PC-3 (cell line): ENCODE measurements at regions not wholly inside any gene's neighbourhood (a gene's known extent, or its start where the extent isn't known, plus 50 kb on each side); places are given as distances from the start of the nearest gene placed in this dataset.

Experiments used
- ATAC-seq: fragments of 200-7000 bp; cut with Tn5 transposase; 2 replicates; pipeline ENCODE4 v1.9.1; 2020; ENCODE audit warnings: mild to moderate bottlenecking, moderate library complexity
- BruUV-seq: library from RNA; stranded (reverse); fragments of 400-500 nt; replicated peaks from 2 replicates; lab custom pipeline; 2021; lab: Mats Ljungman, UMichigan
- CTCF ChIA-PET: fragments of 300-600 bp; sonication (Branson Sonifier 250); formaldehyde crosslinking; loops from one replicate; lab custom pipeline; 2022; ENCODE audit warnings: antibody characterized with exemption; lab: Charles Lee
- POLR2A ChIA-PET: fragments of 300-600 bp; sonication (Branson Sonifier 250); formaldehyde crosslinking; loops from one replicate; lab custom pipeline; 2022; ENCODE audit warnings: antibody characterized with exemption; ENCODE audit not compliant: unreplicated experiment; lab: Charles Lee
- DNase-seq: peaks from one replicate; pipeline ENCODE4 v3.0.0-alpha.2; 2015
- H2AFZ ChIP-seq: fragments of 300-600 bp; sonication (generic); 2 replicates; pipeline ENCODE4 v1.6.0; 2016; ENCODE audit warnings: antibody characterized with exemption, low read length
- H3F3A ChIP-seq: fragments of 300-600 bp; sonication (generic); one replicate; pipeline ENCODE4 v1.6.0; 2017; ENCODE audit warnings: antibody characterized with exemption, low read length, control low read depth, mild to moderate bottlenecking; ENCODE audit not compliant: unreplicated experiment
- H3K27ac ChIP-seq: fragments of 300-600 bp; sonication (generic); 2 replicates; pipeline ENCODE4 v1.5.1; 2016; ENCODE audit warnings: mild to moderate bottlenecking, low read length
- H3K27me3 ChIP-seq: fragments of 300-600 bp; sonication (generic); 2 replicates; pipeline ENCODE4 v1.6.1; 2016; ENCODE audit warnings: low read length, mixed read lengths
- H3K36me3 ChIP-seq: fragments of 300-600 bp; sonication (generic); 2 replicates; pipeline ENCODE4 v1.6.1; 2016; ENCODE audit warnings: low read depth, mixed run types, low read length, mixed read lengths
- H3K4me1 ChIP-seq: fragments of 300-600 bp; sonication (generic); 2 replicates; pipeline ENCODE4 v1.5.1; 2016; ENCODE audit warnings: low read length; ENCODE audit not compliant: insufficient read depth
- H3K4me2 ChIP-seq: fragments of 300-600 bp; sonication (generic); 2 replicates; pipeline ENCODE4 v1.6.0; 2016; ENCODE audit warnings: low read length
- H3K4me3 ChIP-seq: fragments of 300-600 bp; sonication (generic); 2 replicates; pipeline ENCODE4 v1.5.1; 2016; ENCODE audit warnings: mild to moderate bottlenecking, low read length, mixed read lengths
- H3K79me2 ChIP-seq: fragments of 300-600 bp; sonication (generic); 2 replicates; pipeline ENCODE4 v1.6.1; 2017; ENCODE audit warnings: low read length, mixed read lengths
- H3K9ac ChIP-seq: fragments of 300-600 bp; sonication (generic); 2 replicates; pipeline ENCODE4 v1.6.0; 2016; ENCODE audit warnings: mild to moderate bottlenecking, low read length
- H3K9me2 ChIP-seq: fragments of 300-600 bp; sonication (generic); replicated peaks from 2 replicates; pipeline ENCODE4 v1.6.1; 2016; ENCODE audit warnings: mixed run types, low read length, mixed read lengths
- H3K9me3 ChIP-seq: fragments of 300-600 bp; sonication (generic); 2 replicates; pipeline ENCODE4 v1.6.1; 2016; ENCODE audit warnings: low read length, mixed read lengths
- H4K20me1 ChIP-seq: fragments of 300-600 bp; sonication (generic); 2 replicates; pipeline ENCODE4 v1.6.1; 2016; ENCODE audit warnings: low read length, mixed read lengths
- EZH2 ChIP-seq: fragments of 300-600 bp; sonication (generic); IDR thresholded peaks from one replicate; pipeline ENCODE4 v1.6.1; 2017; ENCODE audit warnings: antibody characterized with exemption, mild to moderate bottlenecking, low read length; ENCODE audit not compliant: unreplicated experiment
- EZH2phosphoT487 ChIP-seq: fragments of 300-600 bp; sonication (generic); IDR thresholded peaks from 2 replicates; pipeline ENCODE4 v1.6.1; 2018; ENCODE audit warnings: mild to moderate bottlenecking, antibody characterized with exemption, low read length, borderline replicate concordance
- intact Hi-C: fragments of 100-400 bp; cut with micrococcal nuclease; formaldehyde crosslinking; loops from 2 replicates; pipeline ENCODE4 v1.9.0; 2023
- TF ChIP-seq, protein P1 (sequence below): fragments of 300-600 bp; sonication (generic); conservative IDR thresholded peaks from 2 replicates; pipeline ENCODE4 v1.5.1; 2017; ENCODE audit warnings: antibody characterized with exemption, low read depth, mild to moderate bottlenecking, low read length

- no TSS peak for BruUV-seq
- intact Hi-C loops = no loop called here
- Histone ChIP-seq H3K9me2 (no peaks in the 10 kb centered on the region), H3K9ac (no peak overlapping the region), H2AFZ (no peak overlapping the region), H4K20me1 (no peaks in the 10 kb centered on the region), H3K4me3 (no peak overlapping the region), H3K36me3 (no peaks in the 10 kb centered on the region), H3K27me3 (no peaks in the 10 kb centered on the region), H3F3A (no peaks in the 10 kb centered on the region), H3K4me2 (no peak overlapping the region), H3K4me1 (no peaks in the 10 kb centered on the region), H3K9me3 (no peaks in the 10 kb centered on the region), H3K79me2 (no peaks in the 10 kb centered on the region), H3K27ac (no peak overlapping the region)
- DNase-seq (no peak), ATAC-seq (no peak)
- CTCF ChIA-PET = no interaction called here
- TF ChIP-seq EZH2phosphoT487 (no peak), EZH2 (no peak)
- TF ChIP-seq, protein P1, sequence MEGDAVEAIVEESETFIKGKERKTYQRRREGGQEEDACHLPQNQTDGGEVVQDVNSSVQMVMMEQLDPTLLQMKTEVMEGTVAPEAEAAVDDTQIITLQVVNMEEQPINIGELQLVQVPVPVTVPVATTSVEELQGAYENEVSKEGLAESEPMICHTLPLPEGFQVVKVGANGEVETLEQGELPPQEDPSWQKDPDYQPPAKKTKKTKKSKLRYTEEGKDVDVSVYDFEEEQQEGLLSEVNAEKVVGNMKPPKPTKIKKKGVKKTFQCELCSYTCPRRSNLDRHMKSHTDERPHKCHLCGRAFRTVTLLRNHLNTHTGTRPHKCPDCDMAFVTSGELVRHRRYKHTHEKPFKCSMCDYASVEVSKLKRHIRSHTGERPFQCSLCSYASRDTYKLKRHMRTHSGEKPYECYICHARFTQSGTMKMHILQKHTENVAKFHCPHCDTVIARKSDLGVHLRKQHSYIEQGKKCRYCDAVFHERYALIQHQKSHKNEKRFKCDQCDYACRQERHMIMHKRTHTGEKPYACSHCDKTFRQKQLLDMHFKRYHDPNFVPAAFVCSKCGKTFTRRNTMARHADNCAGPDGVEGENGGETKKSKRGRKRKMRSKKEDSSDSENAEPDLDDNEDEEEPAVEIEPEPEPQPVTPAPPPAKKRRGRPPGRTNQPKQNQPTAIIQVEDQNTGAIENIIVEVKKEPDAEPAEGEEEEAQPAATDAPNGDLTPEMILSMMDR = no peak
- POLR2A ChIA-PET = no interaction called here
Measured at GRCh38 chr13:30560212-30560611, 57.5 kb upstream of the USPL1 start.

DNA sequence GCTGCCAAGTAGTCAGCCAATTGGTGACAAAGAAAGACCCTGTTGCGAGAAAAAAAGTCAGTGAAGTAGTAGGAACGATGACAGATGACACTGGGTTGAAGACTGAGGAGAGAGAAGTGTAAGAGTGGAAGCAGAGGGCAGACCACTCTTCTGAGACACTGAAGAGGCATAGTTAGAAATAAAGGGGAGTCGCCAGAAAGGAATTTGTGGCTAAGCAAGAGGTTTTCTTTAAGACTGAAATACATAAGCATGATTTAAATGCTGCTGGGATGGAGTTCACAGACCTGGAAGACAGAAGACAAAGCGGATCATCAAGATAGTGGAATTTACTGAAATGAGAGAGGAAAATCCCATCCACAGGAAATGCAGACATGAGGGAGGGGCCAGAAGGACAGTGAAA lies 56.2 kb upstream of the USPL1 start:
- ChIA-PET CTCF (no interaction called here), POLR2A (no interaction called here)
- Histone ChIP-seq H3K36me3 (no peaks in the 10 kb centered on the region), H3K79me2 (no peaks in the 10 kb centered on the region), H3F3A (no peaks in the 10 kb centered on the region), H3K27me3 (no peaks in the 10 kb centered on the region), H3K9me2 (no peaks in the 10 kb centered on the region), H4K20me1 (no peaks in the 10 kb centered on the region), H3K4me2 (no peak overlapping the region), H3K4me1 (no peaks in the 10 kb centered on the region), H3K4me3 (no peak overlapping the region), H3K27ac (no peak overlapping the region), H3K9me3 (no peaks in the 10 kb centered on the region), H2AFZ (no peak overlapping the region), H3K9ac (no peak overlapping the region)
- intact Hi-C loops = no loop called here
- TF ChIP-seq EZH2 (no peak), EZH2phosphoT487 (no peak)
- TF ChIP-seq, protein P1 = no peak
- DNase-seq = no peak
- BruUV-seq = no TSS peak
- ATAC-seq = no peak

DNA sequence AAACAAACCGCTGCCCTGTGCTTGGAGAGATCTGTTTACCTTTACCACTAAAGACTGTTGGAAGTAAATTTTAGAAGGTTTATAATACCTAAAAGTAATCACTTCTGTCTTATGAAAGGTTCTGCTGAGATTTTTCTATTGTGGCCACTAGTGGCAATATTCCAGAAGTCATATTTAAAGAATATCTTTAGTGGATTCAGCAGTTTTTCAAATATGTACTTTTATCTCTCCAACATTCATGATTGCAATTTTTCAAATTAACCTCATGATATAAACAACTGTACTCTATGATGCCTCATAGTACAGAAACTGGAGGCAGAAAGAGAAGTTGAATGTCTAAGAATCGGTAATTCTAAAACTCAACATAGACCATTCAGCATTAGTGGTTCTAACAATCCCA lies 53.2 kb upstream of the USPL1 start:
- H3K27ac ChIP-seq = no peak overlapping the region
- DNase-seq = no peak
- H3F3A ChIP-seq = no peaks in the 10 kb centered on the region
- no peak for ATAC-seq
- no peak overlapping the region for H3K4me3 ChIP-seq
- H3K4me2 ChIP-seq = no peak overlapping the region
- no peaks in the 10 kb centered on the region for H3K9me3 ChIP-seq
- no TSS peak for BruUV-seq
- H3K9ac ChIP-seq = no peak overlapping the region
- no peaks in the 10 kb centered on the region for H4K20me1 ChIP-seq
- H3K79me2 ChIP-seq = no peaks in the 10 kb centered on the region
- H3K4me1 ChIP-seq = peaks cover 5% of the 10 kb centered on the region
- intact Hi-C loops = no loop called here
- no peaks in the 10 kb centered on the region for H3K36me3 ChIP-seq
- no peaks in the 10 kb centered on the region for H3K27me3 ChIP-seq
- TF ChIP-seq EZH2phosphoT487 (no peak), EZH2 (no peak)
- TF ChIP-seq, protein P1 = no peak
- POLR2A ChIA-PET = no interaction called here
- no peak overlapping the region for H2AFZ ChIP-seq
- CTCF ChIA-PET = no interaction called here
- H3K9me2 ChIP-seq = no peaks in the 10 kb centered on the region
